ENCODE measurements at regions not wholly inside any gene's neighbourhood (a gene's known extent, or its start where the extent isn't known, plus 50 kb on each side); places are given as distances from the start of the nearest gene placed in this dataset.

GRCh38 chr9:87359958-87360601 lies 137.6 kb upstream of the DAPK1 start:
- TF ChIP-seq POLR2A (IDR thresholded peaks at IDR 0.05) (no peak), CTCF (IDR thresholded peaks at IDR 0.05) (no peak)
